Lung (tissue), 11 donors: ENCODE measurements at regions not wholly inside any gene's neighbourhood (a gene's known extent, or its start where the extent isn't known, plus 50 kb on each side); places are given as distances from the start of the nearest gene placed in this dataset.

ENCODE experiments used
- ATAC-seq: fragments of 200-7000 bp; cut with Tn5 transposase; one replicate; pipeline ENCODE4 v1.9.1; 2020; ENCODE audit warnings: moderate number of reproducible peaks; ENCODE audit not compliant: insufficient read depth, low FRiP score
- DNase-seq, 3 donors: peaks; one replicate each; pipeline ENCODE4 v3.0.0-alpha.2; 2013 to 2017
- H3K27ac ChIP-seq, 2 donors: one replicate each; pipeline ENCODE4 v1.5.1; 2013; ENCODE audit warnings: mild to moderate bottlenecking in 2 of 2, moderate library complexity in 2 of 2, control low read depth in 1 of 2, inconsistent platforms in 1 of 2, low read depth in 1 of 2, low read length in 1 of 2
- H3K27me3 ChIP-seq, 3 donors: one replicate each; pipeline ENCODE4 v1.5.1; 2013; ENCODE audit warnings: low read length in 2 of 3; ENCODE audit not compliant: control insufficient read depth in 3 of 3, insufficient read depth in 3 of 3
- H3K36me3 ChIP-seq, 4 donors: one replicate each; pipeline ENCODE4 v1.5.1; 2013; ENCODE audit warnings: low read length in 4 of 4, mild to moderate bottlenecking in 1 of 4, moderate library complexity in 1 of 4; ENCODE audit not compliant: control insufficient read depth in 4 of 4, insufficient read depth in 4 of 4
- H3K4me1 ChIP-seq, 5 donors: one replicate each; pipeline ENCODE4 v1.5.1; 2013; ENCODE audit warnings: low read length in 5 of 5, mild to moderate bottlenecking in 2 of 5, moderate library complexity in 1 of 5; ENCODE audit not compliant: control insufficient read depth in 5 of 5, insufficient read depth in 5 of 5
- H3K4me3 ChIP-seq: one replicate; pipeline ENCODE4 v1.5.1; 2013; ENCODE audit warnings: mild to moderate bottlenecking, control low read depth, moderate library complexity
- H3K9ac ChIP-seq, 2 donors: one replicate each; pipeline ENCODE4 v1.5.1; 2013; ENCODE audit warnings: low read length in 2 of 2, control low read depth in 1 of 2; ENCODE audit not compliant: insufficient read depth in 1 of 2
- H3K9me3 ChIP-seq, 4 donors: one replicate each; pipeline ENCODE4 v1.5.1; 2013; ENCODE audit warnings: low read length in 3 of 4, mild to moderate bottlenecking in 1 of 4, moderate library complexity in 1 of 4; ENCODE audit not compliant: control insufficient read depth in 4 of 4, insufficient read depth in 3 of 4
- WGBS, 2 donors: extraction: QIAGEN DNeasy Blood & Tissue Kit; methylation state at CpG; one replicate each; pipeline ENCODE4 v1.1.7; 2013; 5-methylcytosine and 5-hydroxymethylcytosine counted together
- TF ChIP-seq, protein P1 (sequence below): IDR thresholded peaks from 2 replicates; pipeline ENCODE4 v1.5.1; 2012; ENCODE audit warnings: mild to moderate bottlenecking; ENCODE audit errors: control extremely low read depth, extremely low read depth
- donor health status: control.
- donor health status: control.
- donor health status: Bipolar disorder and iron deficiency.
- donor health status: healthy.
- donor health status: DM: yes; HTN: yes; CAD: no.

DNA sequence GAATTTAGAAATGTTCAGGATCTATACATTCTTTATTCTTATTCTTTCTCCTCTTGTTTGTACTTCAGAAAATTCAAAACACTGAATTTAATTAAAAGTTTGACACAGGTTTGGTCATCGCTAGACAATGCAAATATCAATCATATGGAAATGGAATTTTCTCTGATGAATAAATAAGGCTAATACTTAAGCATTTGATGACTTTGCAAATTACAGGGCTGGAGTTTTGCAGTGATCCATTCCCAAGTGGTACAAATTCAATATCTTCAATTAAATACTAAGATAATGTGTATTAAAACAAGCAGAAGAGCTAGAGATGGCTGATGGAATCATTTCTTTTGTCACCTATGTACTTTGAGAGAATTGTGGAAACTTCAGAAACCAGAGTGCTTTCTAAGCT lies 439.6 kb downstream of the DYNC2H1 start:
- H3K27me3 ChIP-seq = no peaks in the 10 kb centered on the region
- H3K27ac ChIP-seq = no peak overlapping the region
- TF ChIP-seq, protein P1, sequence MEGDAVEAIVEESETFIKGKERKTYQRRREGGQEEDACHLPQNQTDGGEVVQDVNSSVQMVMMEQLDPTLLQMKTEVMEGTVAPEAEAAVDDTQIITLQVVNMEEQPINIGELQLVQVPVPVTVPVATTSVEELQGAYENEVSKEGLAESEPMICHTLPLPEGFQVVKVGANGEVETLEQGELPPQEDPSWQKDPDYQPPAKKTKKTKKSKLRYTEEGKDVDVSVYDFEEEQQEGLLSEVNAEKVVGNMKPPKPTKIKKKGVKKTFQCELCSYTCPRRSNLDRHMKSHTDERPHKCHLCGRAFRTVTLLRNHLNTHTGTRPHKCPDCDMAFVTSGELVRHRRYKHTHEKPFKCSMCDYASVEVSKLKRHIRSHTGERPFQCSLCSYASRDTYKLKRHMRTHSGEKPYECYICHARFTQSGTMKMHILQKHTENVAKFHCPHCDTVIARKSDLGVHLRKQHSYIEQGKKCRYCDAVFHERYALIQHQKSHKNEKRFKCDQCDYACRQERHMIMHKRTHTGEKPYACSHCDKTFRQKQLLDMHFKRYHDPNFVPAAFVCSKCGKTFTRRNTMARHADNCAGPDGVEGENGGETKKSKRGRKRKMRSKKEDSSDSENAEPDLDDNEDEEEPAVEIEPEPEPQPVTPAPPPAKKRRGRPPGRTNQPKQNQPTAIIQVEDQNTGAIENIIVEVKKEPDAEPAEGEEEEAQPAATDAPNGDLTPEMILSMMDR = no peak
- no peaks in the 10 kb centered on the region for H3K9me3 ChIP-seq
- H3K4me1 ChIP-seq = no peaks in the 10 kb centered on the region
- no peak overlapping the region for H3K9ac ChIP-seq
- no peak for DNase-seq
- no peak for ATAC-seq
- 91 to 98% methylated on average over 1 of the region's 1 CpG for WGBS, 2 donors
- no peaks in the 10 kb centered on the region for H3K36me3 ChIP-seq
- no peak overlapping the region for H3K4me3 ChIP-seq

DNA sequence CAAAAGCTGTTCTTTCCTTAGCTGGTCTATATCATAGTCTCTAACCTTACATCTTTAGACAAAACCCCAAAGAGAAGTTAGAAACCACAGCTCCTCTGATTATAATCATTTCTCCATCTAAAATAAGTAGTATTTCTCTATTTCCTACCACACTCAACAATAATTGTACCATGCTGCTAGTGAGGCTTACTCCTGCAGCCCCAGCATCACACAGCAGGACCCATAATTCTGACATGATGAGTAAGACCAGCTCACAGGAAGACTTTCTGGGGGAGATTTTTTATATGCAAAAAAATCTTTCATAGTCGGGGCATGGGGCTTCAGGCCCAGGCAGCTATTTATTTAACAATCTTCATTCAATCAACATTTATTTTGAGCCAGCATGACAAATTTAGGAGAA lies 441.6 kb downstream of the DYNC2H1 start:
- WGBS, 2 donors = 88 to 90% methylated on average over 1 of the region's 1 CpG
- no peaks in the 10 kb centered on the region for H3K4me1 ChIP-seq
- no peak overlapping the region for H3K27ac ChIP-seq
- H3K36me3 ChIP-seq = no peaks in the 10 kb centered on the region
- H3K9me3 ChIP-seq = no peaks in the 10 kb centered on the region
- no peaks in the 10 kb centered on the region for H3K27me3 ChIP-seq
- TF ChIP-seq, protein P1 = no peak
- no peak for DNase-seq
- no peak overlapping the region for H3K4me3 ChIP-seq
- ATAC-seq = no peak
- no peak overlapping the region for H3K9ac ChIP-seq

DNA sequence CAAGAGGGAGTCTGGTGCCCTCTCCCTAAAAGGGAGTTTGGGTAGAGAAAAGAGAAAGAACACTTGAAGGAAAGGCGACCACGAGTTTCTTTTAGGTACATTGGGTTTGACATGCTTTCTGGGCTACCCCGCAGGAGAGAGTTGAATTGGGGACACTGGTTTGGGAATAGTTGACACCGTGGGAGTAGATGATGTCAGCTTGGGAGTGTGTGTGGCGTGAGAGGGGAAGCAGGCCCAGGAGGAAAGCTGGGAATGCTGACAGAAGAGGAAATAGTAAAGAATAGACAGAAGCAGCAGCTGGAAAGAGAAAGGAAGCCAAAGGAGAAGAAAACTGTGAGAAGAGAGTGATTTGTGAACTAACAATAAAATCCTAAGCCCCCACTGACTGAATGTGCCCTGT lies 442.9 kb downstream of the DYNC2H1 start:
- H3K9me3 ChIP-seq = no peaks in the 10 kb centered on the region
- H3K4me1 ChIP-seq = no peaks in the 10 kb centered on the region
- no peak overlapping the region for H3K27ac ChIP-seq
- no peak for DNase-seq
- TF ChIP-seq, protein P1 = no peak
- no peaks in the 10 kb centered on the region for H3K36me3 ChIP-seq
- ATAC-seq = no peak
- H3K27me3 ChIP-seq = no peaks in the 10 kb centered on the region
- WGBS, 2 donors = 80 to 82% methylated on average over 5 of the region's 5 CpGs
- H3K9ac ChIP-seq = no peak overlapping the region
- no peak overlapping the region for H3K4me3 ChIP-seq

DNA sequence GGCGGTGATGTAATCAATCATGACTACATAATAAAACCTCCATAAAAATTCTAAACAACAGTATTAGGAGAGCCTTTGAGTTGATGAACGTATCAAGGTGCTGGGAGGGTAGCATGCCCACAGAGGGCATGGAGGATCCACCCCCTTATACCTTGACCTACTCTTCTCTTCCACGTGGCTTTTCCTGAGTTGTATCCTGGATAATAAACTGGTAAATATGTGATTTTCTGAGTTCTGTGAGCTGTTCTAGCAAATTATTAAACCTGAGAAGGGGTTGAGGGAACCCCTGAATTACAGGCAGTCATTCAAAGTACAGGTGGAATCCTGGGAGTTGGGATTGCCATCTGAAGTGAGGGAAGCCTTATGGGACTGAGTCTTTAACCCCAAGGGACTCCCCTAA lies 446.9 kb downstream of the DYNC2H1 start:
- DNase-seq (no peak), ATAC-seq (no peak)
- Histone ChIP-seq H3K4me1 (no peaks in the 10 kb centered on the region), H3K9me3 (no peaks in the 10 kb centered on the region), H3K36me3 (no peaks in the 10 kb centered on the region), H3K4me3 (no peak overlapping the region), H3K27ac (no peak overlapping the region), H3K27me3 (no peaks in the 10 kb centered on the region), H3K9ac (no peak overlapping the region)
- TF ChIP-seq, protein P1 = no peak
- WGBS, 2 donors = 76 to 78% methylated on average over 3 of the region's 3 CpGs
